ENCODE measurements at regions not wholly inside any gene's neighbourhood (a gene's known extent, or its start where the extent isn't known, plus 50 kb on each side); places are given as distances from the start of the nearest gene placed in this dataset.
"Not testable (repeated sequence)": the region's sequence is repeated elsewhere in the genome, so short reads cannot be mapped to it uniquely, and the experiment has no call there.

DNA sequence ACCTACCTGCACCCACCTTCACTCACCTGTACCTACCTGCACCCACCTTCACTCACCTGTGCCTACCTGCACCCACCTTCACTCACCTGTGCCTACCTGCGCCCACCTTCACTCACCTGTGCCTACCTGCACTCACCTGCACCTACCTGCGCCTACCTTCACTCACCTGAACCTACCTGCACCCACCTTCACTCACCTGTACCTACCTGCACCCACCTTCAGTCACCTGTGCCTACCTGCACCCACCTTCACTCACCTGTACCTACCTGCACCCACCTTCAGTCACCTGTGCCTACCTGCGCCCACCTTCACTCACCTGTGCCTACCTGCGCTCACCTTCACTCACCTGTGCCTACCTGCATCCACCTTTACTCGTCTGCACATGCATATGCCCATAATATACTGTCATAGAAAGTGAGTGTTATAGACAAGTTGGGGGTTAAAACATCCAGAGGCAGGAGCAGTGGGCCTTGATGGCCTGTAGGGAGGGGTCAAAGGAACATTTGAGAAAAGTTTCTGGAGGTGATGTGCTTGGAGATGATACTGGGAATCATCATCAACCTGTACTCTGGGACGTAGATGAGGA is 232.9 kb upstream of the ZFP64 start:
- DNase-seq = not testable (repeated sequence)

DNA sequence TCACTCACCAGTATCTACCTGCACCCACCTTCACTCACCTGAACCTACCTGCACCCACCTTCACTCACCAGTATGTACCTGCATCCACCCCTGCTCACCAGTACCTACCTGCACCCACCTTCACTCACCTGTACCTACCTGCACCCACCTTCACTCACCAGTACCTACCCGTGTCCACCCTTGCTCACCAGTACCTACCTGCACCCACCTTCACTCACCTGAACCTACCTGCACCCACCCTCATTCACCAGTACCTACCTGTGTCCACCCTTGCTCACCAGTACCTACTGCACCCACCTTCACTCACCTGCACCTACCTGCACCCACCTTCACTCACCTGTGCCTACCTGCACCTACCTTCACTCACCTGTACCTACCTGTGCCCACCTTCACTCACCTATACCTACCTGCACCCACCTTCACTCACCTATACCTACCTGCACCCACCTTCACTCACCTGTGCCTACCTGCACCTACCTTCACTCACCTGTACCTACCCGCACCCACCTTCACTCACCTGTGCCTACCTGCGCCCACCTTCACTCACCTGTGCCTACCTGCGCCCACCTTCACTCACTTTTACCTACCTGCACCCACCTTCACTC is 232.1 kb upstream of the ZFP64 start:
- not testable (repeated sequence) for DNase-seq

DNA sequence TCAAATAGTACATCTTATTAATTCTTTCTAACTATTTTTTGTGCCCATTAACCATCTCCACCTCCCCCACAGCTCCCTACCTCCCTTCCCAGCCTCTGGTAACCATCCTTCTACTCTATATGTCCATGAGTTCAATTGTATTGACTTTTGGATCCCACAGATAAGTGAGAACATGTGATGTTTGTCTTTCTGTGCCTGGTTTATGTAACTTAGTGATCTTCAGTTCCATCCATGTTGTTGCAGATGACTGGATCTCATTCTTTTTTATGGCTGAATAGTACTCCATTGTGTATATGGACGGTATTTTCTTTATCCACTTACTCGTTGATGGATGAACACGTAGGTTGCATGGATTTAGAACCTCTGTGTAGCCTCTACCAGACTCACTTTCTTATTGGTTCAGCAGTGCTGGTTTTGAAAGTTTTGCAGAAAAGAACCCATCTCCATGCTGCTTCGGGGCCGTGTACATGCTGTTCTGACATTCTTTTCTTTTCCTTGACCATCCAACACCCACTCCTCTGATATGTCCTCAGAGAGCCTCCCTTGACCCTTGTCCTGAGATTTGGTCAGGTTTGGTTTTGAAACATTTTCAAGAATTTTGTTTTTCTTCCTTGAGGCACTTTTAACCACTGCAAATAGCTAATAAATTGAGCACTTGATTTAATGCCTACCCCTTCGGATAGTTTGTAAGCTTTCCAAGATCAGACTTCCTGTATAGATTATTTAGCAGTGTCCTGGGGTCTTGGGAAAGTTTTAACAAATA is 231.2 kb upstream of the ZFP64 start:
- no peak for DNase-seq

DNA sequence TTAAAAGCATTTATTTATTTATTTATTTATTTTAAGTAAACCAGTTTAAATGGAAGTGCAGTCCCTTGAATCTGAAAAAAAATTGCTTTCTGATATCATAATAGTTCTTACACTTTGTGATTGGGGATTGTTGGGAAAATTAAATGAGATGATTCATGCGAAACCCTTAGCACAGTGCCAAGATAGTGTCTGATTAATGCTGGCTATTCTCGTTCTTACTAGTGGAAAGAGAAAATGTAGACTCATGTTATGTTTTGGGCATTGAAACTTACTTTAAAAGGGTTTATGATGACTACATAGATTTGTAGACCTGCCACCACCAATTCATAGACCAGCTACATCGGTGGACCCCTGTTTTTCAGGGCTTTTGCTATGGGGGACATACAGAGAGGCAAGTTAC is 229.2 kb upstream of the ZFP64 start:
- DNase-seq = no peak

DNA sequence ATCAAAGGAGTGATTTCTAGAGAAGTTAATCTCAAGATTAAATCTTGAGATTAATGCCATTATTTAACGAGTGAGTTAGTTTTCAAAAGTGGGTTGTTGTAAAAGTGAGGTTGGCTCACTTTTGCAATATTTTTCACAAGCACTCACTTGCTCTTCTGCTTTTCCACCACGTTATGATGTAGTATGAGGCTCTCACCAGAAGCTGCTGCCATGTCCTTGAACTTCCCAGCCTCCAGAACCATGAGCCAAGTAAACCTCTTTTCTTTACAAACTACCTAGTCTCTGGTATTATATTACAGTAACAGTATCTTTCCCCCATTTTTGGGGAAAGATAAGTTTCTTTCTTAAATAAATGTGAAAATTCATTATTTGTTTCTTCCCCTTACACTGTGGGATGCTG is 227.6 kb upstream of the ZFP64 start:
- no peak for DNase-seq

DNA sequence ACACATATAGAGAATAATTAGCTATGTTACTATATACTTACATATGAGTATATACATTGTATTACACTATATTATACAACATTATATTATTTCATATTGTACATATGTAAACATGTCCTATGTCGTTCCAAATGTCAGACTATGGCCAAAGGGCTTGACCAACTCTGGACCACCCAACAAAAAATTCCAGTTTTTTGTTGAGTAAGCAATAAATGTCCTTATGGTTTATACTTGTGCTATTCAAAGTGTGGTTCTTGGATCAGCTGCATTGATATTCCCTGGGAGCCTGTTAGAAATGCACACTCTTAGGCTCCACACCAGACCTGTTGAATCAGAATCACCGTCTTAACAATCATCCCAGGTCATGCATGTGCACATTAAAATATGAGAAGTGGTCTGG is 225.4 kb upstream of the ZFP64 start:
- no peak for DNase-seq

DNA sequence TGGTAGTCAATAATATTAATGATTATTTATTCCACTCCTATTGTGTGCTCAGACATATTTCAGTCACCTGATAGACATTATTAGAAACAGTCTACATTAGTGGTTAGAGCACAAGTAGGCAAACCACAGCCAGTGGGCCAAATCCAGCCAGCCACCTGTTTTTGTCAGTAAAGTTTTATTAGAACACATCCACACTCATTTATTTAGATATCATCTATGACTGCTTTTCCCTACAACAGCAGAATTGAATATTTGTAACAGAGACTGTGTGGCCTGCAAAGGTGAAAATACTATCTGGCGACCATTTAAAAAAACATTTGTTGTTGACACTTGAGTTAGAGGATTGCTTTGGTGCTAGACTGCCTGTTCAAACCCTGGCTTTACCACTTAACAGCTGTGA is 220.0 kb upstream of the ZFP64 start:
- DNase-seq = no peak

DNA sequence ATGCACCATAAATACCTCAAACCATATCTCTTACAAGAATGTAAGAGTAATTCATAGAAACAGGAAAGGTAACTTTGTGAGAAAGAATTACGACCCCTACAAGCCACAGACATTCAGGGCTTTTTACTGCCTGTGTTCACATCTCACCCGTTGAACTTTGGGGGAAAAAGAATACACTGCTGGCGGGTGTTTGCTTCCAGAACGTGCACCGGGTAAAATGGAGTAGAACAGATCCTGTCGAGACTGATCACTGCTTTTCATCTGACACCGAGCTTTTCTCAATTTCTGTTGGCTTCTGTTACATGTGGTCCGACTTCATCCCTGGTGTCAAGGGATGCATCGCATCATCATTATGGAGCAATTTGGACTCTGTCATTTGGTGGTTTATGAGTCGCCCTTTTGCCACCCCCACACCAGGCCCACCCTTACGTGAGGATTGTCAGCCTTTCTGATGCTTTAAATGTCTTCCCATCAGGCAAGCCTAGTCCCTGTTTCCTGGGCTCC is 219.2 kb upstream of the ZFP64 start:
- DNase-seq = peak; percentile 41

DNA sequence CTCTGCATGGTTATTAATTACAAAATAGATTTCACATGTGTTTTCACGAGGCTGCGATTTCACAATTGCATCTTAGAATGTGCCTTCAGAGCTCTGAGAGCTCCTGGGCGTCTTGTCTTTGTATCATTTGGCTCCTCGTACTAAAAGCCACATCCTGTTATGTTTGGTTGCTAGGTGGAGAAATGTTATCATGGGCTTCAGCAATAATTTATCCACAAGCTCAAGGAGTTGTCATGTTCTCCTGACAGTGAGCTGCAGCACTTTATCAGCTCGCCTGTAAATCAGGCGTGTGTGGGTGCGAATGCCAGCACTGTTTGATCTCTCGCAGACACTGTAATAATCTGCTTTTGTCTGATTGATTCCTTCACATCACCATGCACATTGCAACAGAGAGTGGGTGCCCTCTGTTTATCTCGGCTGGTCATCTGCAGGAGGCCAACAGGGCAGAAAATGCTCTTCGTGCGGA is 218.6 kb upstream of the ZFP64 start:
- peak; percentile 46 for DNase-seq

DNA sequence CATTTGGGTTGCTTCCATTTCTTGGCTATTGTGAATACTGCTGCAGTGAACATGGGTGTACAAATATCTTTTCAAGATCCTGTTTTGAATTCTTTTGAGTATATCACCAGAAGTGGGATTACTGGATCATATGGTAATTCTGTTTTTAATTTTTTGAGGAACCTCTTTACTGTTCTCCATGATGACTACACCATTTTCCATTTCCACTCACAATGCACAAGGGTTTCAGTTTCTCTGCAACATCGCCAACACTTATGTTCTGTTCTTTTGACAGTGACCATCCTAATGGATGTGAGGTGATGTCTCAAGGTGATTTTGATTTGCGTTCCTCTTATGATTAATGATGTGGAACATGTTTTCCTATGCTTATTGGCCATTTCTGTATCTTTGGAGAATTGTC is 214.4 kb upstream of the ZFP64 start:
- DNase-seq = no peak

DNA sequence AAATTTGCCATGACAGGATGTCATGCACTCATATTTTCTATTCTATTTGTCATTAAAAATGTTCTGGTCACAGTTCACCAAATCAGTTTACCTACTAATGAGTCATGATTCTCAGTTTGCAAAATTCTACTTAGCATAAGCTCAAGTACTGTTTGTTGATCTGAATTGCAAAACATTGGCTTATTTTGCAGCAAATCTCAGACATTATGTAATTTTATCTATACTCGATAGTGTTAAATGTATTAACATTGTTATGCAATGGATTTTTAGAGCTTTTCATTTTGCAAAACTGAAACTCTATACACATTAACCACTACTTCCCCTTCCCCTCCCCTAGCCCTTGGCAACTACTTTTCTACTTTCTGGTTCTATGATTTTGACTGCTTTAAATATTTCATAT is 213.8 kb upstream of the ZFP64 start:
- no peak for DNase-seq

DNA sequence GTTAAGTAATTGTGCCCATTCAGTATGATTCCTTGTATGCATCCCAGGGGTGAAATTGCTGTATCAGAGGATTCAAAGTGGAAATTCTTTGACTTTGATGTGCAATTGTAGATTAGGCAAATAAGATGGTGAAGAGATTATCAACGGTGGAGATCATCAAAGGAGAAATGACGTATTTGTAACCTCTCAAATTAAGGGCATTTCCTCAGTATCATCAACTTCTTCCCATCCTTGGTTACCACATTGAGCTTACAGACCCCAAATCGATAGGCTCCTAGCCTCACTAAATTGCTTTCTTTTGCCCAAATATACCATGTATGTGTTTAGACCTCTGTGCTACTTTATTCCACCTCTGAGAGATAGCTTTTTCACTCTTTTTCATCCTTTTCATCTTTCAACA is 213.1 kb upstream of the ZFP64 start:
- DNase-seq = no peak

DNA sequence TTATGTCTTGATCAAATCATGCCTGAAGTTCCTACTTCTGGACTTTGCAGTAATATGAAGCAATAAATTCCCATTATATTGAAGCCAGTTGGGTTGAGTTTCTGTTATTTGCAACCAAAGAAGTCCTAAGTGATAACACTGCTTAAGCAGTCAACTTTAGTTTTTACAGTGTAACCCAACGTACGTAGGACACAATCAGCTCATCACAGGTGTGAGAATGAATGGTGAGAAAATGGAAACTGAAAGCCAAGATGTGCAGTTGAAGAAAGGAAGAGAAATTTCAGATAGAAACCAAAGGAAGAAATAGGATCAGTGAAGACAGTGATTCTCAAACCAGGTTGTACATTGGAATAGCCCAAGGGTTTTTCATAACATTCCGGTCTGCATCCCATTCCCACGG is 211.4 kb upstream of the ZFP64 start:
- DNase-seq = no peak

DNA sequence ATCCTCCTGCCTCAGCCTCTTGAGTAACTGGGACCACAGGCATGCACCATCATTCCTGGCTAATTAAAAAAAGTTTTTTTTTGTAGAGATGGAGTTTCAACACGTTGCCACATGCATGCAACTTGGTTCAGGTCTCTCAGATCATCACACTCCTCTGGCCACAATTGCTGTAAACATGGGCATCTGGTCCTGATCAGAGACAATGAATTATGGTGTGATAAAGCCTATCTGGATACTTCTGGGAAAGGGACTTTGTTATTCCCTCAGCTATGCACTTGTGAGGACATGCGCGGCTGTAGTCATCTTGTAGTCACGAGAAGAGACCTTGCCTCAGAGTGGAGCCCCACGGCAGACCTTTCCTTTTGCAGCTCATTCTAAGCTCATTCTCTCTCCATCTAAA is 210.9 kb upstream of the ZFP64 start:
- no peak for DNase-seq

DNA sequence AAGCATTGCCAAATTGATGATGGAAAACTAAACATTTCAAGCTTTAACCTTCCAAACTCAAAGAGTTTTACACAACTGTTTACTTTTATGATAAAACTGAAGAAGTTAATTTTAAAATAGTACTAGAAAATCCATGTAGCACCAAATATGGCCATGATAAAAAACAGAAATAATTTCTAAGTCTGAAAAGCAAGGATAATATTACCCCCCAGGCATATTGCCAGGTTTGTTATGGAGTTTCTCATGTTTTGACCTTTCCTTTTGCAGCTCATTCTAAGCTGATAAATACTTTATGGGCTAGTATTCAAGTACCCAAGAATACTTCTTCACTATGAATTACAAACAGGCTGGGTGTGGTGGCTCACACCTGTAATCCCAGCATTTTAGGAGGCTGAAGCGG is 209.9 kb upstream of the ZFP64 start:
- DNase-seq = no peak

DNA sequence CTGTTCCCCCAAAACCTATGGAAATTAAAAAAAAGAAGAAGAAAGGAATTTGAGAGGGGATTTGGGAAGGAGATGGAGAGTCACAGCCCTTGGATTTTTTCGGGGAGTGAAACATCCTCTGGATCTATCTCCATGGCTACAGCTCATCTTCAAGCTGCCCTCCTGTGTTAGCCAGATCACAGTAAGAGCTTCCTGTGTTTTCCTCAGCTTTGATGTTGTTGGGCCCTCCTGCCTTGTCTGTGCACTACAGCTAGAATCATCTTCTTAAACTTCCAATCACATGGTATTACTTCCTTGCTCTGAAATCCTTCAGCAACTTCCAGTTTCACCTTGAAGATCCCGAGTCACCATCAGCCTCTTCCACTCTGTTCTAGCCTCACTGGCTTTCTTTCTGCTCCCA is 207.8 kb upstream of the ZFP64 start:
- DNase-seq = no peak

DNA sequence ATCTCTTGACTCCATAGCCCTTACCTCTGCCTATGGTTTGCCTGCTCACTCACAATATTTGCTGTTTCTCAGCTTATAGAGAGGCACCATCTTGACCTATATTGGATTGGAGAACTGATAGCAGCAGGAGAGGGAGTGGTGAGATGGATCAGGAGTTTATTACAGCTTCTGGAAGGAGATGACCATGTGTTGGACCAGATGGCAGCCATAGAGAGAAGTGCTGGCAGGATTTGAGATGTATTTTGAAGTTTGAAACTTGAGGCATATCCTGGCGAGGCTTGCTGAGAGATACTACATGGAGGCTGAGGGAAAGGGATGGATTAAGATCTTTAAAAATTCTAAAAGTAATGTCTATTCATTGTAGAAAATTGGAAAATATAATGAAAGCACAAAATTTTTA is 198.0 kb upstream of the ZFP64 start:
- no peak for DNase-seq

DNA sequence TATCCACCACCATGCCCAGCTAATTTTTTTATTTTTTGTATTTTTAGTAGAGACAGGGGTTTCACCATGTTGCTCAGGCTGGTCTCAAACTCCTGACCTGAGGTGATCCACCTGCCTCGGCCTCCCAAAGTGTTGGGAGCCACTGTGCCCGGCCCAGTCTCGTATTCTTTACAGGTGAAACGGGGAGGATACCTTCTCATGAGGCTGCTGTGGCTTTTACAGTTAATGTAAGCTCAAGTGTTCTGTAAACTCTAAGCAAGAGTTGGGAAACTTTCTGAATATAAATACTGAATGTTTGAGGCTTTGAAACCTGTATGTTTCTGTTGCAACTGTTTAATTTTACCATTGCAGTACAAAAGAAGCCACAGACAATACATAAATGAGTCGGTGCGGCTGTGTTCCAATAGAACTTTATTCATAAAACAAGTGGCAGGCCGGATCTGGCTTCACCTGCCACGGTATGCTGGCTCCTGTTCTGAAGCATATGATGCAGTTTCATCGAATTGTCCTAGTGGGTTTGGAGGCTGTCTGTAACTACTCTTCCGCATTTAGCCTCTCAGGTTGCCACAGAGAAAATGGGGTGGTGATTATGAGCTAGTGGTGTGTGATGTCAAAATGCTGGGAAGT is 192.5 kb upstream of the ZFP64 start:
- no peak for DNase-seq

DNA sequence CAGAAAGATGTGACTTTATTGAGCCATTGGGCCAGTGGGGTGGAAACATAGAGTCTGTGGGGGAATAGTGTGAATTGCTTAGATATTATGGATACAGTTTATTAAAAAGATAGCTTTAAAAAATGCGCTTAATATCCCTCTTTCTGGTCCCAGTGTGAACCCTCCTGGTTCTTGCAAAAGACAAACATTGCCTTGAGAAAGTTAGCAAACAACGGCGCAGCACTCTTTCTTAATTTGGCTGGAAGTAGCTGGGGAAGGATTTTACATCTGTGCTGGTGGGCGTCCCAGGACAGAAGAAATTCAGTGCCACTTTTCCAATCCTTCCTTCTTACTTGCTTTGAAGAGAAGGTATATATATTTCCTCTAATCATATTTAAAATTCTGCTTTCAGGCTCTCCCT is 191.4 kb upstream of the ZFP64 start:
- DNase-seq = no peak

DNA sequence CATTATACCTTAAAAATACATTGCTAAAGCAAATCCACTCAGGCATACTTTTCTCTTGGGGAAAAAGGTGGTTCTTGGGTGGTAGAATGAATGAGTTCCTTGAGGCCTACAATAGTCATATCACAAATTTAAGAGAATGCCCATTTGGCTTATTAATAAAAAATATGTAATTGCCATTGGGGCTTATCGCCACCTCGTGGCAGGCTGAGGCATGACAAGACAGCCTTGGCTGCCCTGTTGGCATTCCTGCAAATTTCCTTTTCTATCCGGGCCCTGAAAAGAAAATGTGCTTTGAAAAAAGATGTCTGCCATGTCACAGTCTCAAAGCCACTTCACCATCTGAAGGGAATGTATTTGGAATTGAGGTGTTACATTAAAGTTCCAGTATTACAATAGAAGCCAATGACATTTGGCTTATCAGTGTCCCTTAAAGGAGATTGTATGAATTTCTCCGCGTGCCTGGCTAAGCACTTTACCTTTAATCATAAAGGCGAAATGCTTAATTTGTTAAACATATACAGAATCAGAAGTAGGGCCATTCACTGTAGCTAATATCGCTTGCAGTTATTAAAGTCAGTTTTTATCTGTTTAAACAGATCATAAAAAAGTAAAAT is 188.3 kb upstream of the ZFP64 start:
- peak; percentile 51 for DNase-seq

DNA sequence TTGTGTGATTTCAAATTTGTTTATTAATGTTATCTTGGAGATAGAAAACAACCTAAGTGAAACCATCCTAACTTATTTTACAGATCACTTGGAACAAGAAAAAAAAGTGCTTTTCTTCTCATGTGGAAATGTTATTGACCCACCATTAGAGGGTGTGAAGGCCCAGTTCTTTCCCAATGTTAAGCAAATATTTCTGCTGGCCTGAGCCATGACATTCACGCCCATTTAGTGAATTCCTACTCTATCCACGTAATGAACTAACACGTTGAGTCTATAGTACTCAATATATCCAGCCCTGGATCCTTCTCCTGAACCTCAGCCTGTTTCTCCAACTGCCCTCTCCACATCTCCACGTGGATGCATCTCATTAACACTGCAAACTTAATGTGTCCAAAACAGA is 180.6 kb upstream of the ZFP64 start:
- no peak for DNase-seq

DNA sequence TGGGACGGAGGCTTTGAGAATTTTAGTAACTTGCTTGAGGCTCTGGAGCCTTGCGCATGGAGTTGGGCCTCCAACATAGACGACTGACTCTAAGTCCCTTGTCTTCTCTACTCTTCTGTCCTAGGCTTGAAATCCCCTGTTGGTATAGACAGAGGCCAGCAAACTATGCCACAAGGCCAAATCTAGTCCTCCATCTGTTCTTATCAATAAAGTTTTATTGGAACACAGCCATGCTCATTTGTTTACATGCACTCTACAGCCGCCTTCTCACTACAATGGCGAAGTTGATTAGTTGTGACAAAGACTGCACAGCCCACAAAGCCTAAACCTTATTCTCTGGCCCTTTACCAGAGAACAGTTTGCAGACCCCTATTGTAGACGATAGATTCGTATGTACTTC is 174.1 kb upstream of the ZFP64 start:
- no peak for DNase-seq

DNA sequence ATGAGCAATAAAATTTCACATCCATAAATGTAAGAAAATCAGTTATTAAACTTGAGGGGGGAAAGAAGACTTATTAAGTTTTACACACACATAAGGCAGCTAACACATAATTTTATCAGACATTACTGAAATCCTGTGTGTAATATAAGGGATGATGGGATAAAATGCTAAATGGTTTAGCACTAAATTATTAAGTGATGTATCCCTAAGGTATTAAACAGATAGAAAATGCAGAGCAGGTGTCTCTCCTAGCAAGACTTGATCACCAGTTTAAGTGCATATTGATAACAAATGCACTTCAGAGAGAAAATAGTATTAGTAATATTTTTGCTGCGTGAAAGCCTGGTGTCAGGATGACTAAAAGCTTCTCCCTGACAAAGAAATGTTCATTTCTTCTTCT is 172.8 kb upstream of the ZFP64 start:
- DNase-seq = no peak

All from activated CD4-positive, alpha-beta T cell treated with anti-CD3 and anti-CD28 coated beads for 48 hours (primary cell).